ENCODE measurements at regions not wholly inside any gene's neighbourhood (a gene's known extent, or its start where the extent isn't known, plus 50 kb on each side); places are given as distances from the start of the nearest gene placed in this dataset.

- no peak for DNase-seq
- TF ChIP-seq POLR2A (IDR thresholded peaks at IDR 0.05; ENCODE audit: low read length) (no peak), GATA1 (IDR thresholded peaks at IDR 0.05; ENCODE audit: low read depth, low read length) (no peak)
Measured at GRCh38 chr13:85028035-85028434, 771.2 kb downstream of the SLITRK6 start.

- no peak for DNase-seq
- TF ChIP-seq POLR2A (IDR thresholded peaks at IDR 0.05; ENCODE audit: low read length) (no peak), GATA1 (IDR thresholded peaks at IDR 0.05; ENCODE audit: low read depth, low read length) (no peak)
Measured at GRCh38 chr13:85019121-85019520, 780.1 kb downstream of the SLITRK6 start.

- TF ChIP-seq GATA1 (IDR thresholded peaks at IDR 0.05; ENCODE audit: low read depth, low read length) = no peak
- no peak for TF ChIP-seq POLR2A (IDR thresholded peaks at IDR 0.05; ENCODE audit: low read length)
- DNase-seq = no peak
Measured at GRCh38 chr13:85013006-85013405, 786.2 kb downstream of the SLITRK6 start.

- no peak for DNase-seq
- TF ChIP-seq POLR2A (IDR thresholded peaks at IDR 0.05; ENCODE audit: low read length) (no peak), GATA1 (IDR thresholded peaks at IDR 0.05; ENCODE audit: low read depth, low read length) (no peak)
Measured at GRCh38 chr13:85009447-85009846, 789.8 kb downstream of the SLITRK6 start.

DNA sequence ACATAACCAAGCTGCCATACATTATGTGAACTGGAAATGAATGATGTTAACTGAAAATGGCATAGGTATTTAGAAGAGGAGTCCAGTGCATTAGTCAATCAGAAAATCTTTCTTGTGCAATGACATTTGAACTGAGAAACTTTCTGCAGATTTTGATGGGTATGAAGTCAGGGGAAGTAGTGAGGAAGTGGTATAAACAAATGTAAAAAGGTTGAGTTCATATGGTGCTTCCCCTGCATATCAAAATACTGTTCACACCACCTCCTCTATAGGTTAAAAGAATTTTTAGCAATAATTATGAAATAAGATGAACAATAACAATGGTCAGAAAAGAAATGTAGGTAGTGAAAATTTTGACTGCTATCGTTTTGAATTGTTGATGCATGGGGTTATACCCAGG, 800.0 kb downstream of the SLITRK6 start:
- TF ChIP-seq GATA1 (IDR thresholded peaks at IDR 0.05; ENCODE audit: low read depth, low read length) (no peak), POLR2A (IDR thresholded peaks at IDR 0.05; ENCODE audit: low read length) (no peak)
- DNase-seq = no peak

GRCh38 chr13:84998681-84999080, 800.5 kb downstream of the SLITRK6 start:
- TF ChIP-seq GATA1 (IDR thresholded peaks at IDR 0.05; ENCODE audit: low read depth, low read length) = no peak
- no peak for TF ChIP-seq POLR2A (IDR thresholded peaks at IDR 0.05; ENCODE audit: low read length)

DNA sequence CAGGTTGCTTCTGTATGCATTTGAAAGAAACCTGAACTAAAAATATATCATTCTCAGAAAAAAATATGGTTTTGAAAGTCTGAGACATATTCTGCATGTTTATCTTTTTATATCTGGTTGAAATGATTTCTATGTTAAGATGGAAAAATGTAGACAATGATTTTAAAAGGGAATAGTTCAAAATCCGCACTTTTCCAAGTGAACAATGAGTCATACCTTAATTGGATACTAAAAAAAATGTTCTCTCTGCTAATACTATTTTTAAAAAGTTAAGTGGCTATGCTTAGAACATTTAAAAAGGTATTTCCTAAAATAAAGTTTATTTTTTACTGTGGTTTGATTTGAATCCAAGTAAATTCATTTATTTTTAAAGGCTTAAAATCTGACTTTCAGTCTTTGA, 801.4 kb downstream of the SLITRK6 start:
- TF ChIP-seq GATA1 (IDR thresholded peaks at IDR 0.05; ENCODE audit: low read depth, low read length) (no peak), POLR2A (IDR thresholded peaks at IDR 0.05; ENCODE audit: low read length) (no peak)

More at GRCh38 chr13:84998681-84999080, 800.5 kb downstream of the SLITRK6 start:
- DNase-seq = no peak

DNA sequence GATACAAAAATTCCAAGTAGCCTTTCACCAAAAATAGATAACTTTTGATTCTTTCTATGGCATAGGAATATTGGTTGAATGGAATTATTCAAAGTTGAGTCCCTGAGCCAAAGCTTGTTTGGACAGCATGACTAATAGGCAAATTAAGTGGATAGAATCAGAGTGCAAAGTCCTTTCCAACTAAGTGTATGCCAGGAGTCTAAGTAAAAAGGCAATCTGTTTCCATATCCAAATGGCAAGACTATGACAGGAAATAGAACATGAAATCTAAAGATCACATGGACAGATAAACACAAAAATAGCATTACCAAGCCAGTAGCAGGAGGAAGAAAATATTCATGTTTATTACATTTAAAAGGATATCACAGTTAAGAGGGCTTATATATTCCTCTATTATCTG, 804.6 kb downstream of the SLITRK6 start:
- TF ChIP-seq GATA1 (IDR thresholded peaks at IDR 0.05; ENCODE audit: low read depth, low read length) (no peak), POLR2A (IDR thresholded peaks at IDR 0.05; ENCODE audit: low read length) (no peak)

More for the DNA sequence above, 801.4 kb downstream of the SLITRK6 start:
- DNase-seq = no peak

DNA sequence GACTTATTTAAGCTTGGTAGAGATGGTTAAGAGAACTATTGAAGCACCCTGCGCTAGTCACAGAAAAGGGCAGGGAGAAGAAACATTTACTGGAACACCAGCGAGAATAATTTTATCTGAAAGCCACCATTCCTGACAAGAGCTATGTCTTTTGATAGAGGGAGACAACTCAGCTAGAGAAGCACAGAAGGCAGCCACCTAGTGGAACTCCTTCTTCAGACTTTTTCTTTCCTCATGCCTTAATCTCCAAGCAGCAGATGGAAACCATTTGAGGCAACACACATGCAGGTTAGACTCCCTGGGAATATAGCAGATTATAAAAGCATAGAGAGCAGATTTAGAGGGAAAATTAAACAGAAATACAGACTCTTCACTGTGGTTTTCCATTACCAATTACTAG, 813.4 kb downstream of the SLITRK6 start:
- peak; percentile 1 to 3 for DNase-seq
- TF ChIP-seq GATA1 (IDR thresholded peaks at IDR 0.05; ENCODE audit: low read depth, low read length) (no peak), POLR2A (IDR thresholded peaks at IDR 0.05; ENCODE audit: low read length) (no peak)

More for the DNA sequence above, 804.6 kb downstream of the SLITRK6 start:
- no peak for DNase-seq

DNA sequence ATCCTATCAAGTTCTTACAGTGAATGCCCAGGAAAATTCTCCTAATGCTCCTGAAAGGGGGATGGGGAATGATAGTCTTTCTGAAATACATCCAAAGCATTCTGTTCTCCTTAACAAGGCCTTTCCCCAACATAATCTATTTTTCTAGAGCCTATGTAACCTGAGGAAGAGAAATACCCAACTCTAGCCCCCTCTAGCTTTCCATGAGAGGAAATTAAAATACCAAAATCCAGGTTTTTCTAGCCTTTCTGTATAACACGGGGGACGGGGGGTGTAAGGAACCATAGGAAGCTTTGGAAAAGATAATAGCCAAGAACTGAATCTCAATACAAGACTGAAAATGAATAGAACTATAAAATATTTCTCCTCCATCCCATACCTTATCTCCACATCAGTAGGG, 815.9 kb downstream of the SLITRK6 start:
- DNase-seq = no peak
- TF ChIP-seq POLR2A (IDR thresholded peaks at IDR 0.05; ENCODE audit: low read length) (no peak), GATA1 (IDR thresholded peaks at IDR 0.05; ENCODE audit: low read depth, low read length) (no peak)

DNA sequence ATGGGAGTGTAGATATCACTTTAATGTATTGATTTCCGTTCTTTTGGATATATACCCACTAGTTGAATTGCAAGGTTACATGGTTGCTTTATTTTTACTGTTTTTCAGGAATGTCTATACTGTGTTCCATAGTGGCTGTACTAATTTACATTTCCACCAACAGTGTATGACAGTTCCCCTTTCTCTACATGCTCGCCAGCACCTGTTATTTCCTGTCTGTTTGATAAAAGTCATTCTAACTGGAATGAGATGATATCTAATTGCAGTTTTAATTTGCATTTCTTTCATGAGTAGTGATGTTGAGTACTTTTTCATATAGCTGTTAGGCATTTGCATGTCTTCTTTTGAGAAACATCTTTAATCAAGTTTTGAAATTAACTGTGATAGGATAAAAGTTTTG, 818.6 kb downstream of the SLITRK6 start:
- no peak for DNase-seq
- TF ChIP-seq POLR2A (IDR thresholded peaks at IDR 0.05; ENCODE audit: low read length) = no peak
- no peak for TF ChIP-seq GATA1 (IDR thresholded peaks at IDR 0.05; ENCODE audit: low read depth, low read length)

DNA sequence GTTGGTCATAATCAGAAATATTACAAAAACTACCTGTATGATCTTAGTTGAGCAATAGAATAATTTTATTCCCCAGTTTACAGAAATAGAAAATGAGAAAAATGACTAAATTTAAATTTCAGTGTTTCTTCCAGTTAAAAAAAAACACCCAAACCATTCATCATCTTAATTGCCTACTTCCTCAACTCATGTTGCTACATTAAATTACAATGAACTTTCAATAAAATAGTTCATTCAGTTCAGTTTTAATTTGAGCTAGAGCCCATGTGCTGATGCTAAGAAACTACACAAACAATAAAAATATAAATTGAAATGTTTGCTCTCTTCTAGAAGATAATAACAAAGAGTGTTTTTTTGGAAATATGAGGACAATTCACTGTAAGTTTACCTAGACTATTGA, 820.4 kb downstream of the SLITRK6 start:
- no peak for DNase-seq
- TF ChIP-seq GATA1 (IDR thresholded peaks at IDR 0.05; ENCODE audit: low read depth, low read length) = no peak
- no peak for TF ChIP-seq POLR2A (IDR thresholded peaks at IDR 0.05; ENCODE audit: low read length)

GRCh38 chr13:84973661-84974060, 825.6 kb downstream of the SLITRK6 start:
- no peak for TF ChIP-seq GATA1 (IDR thresholded peaks at IDR 0.05; ENCODE audit: low read depth, low read length)
- no peak for TF ChIP-seq POLR2A (IDR thresholded peaks at IDR 0.05; ENCODE audit: low read length)
- no peak for DNase-seq

DNA sequence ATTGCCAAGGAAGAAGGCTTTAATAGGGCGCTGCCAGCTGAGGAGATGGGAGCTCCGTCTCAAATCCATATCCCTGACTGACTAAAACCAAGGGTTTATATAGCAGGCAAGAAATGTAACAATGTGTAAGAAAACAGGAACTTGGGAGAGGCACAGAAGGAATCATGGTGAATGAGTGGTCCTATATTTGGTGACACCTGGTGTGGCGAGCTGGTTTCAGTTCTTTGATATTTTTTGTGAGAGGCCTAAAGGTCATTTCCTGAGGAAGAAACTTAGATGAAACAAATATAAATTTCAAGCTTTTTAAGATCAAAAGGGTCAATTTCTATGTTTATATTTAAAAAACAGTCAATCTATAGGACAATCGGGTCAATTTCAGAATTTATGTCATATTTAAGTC, 826.3 kb downstream of the SLITRK6 start:
- TF ChIP-seq GATA1 (IDR thresholded peaks at IDR 0.05; ENCODE audit: low read depth, low read length) (no peak), POLR2A (IDR thresholded peaks at IDR 0.05; ENCODE audit: low read length) (no peak)
- DNase-seq = no peak

DNA sequence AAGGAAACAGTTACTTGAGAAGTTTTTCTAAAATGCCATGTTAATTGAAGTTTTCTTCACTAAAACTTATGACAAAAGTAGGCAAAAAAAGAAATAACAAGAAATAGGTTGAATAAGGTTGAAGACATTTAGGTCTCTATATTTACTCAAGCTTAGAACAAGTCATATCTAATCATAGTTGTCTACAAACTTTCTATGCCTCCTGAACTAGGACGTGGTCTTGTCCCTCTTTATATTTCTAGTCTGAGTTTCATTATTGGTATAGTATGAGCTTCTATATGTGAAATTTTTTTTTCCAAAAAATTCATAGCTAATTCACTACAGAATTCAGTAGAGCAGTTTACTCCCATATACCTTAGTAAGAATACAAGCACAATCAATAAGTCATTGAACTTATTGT, 836.4 kb downstream of the SLITRK6 start:
- TF ChIP-seq GATA1 (IDR thresholded peaks at IDR 0.05; ENCODE audit: low read depth, low read length) (no peak), POLR2A (IDR thresholded peaks at IDR 0.05; ENCODE audit: low read length) (no peak)
- DNase-seq = no peak

Measured in erythroblast (primary cell).